Panc1 (cell line): ENCODE measurements at regions not wholly inside any gene's neighbourhood (a gene's known extent, or its start where the extent isn't known, plus 50 kb on each side); places are given as distances from the start of the nearest gene placed in this dataset.

Experiments used
- CTCF ChIP-seq: fragments of 450-650 bp; IDR thresholded peaks from 2 replicates; pipeline ENCODE4 v1.5.1; 2017; ENCODE audit warnings: mild to moderate bottlenecking
- POLR2AphosphoS5 ChIP-seq: IDR thresholded peaks from 2 replicates; pipeline ENCODE4 v1.6.1; 2012; ENCODE audit warnings: mild to moderate bottlenecking, low read depth, low read length, moderate library complexity
- REST ChIP-seq, 2 experiments: IDR thresholded peaks; 2 replicates each; pipeline ENCODE4 v1.6.1; 2011 to 2012; ENCODE audit warnings: low read depth in 2 of 2, control low read depth in 1 of 2, low read length in 1 of 2, mild to moderate bottlenecking in 1 of 2, moderate library complexity in 1 of 2; ENCODE audit not compliant: insufficient read depth in 1 of 2
- TCF7L2 ChIP-seq: IDR thresholded peaks from 2 replicates; pipeline ENCODE4 v1.6.1; 2011; ENCODE audit warnings: mild to moderate bottlenecking, low read depth, low read length, inconsistent platforms

GRCh38 chr9:82447343-82447742 lies 458.8 kb downstream of the SPATA31D1 start:
- TF ChIP-seq CTCF (no peak), REST (IDR thresholded peaks at IDR 0.05; ENCODE audit: insufficient read depth in 1 of 2, low read depth in 2 of 2, low read length in 1 of 2) (no peak), POLR2AphosphoS5 (no peak), TCF7L2 (no peak)
